Esophagus squamous epithelium (tissue), 5 donors: ENCODE measurements at regions not wholly inside any gene's neighbourhood (a gene's known extent, or its start where the extent isn't known, plus 50 kb on each side); places are given as distances from the start of the nearest gene placed in this dataset.

Experiments used
- DNase-seq: peaks from one replicate; lab custom pipeline; 2025; lab: John Stamatoyannopoulos, UW
- H3K27ac ChIP-seq, 4 donors: fragments of 200-600 bp; sonication (generic); one replicate each; pipeline ENCODE4 v1.5.1; 2016 to 2019; ENCODE audit warnings: mild to moderate bottlenecking in 1 of 4
- H3K27me3 ChIP-seq, 4 donors: fragments of 200-600 bp; sonication (generic); 1 replicate in 3 of 4; 2 replicates in 1 of 4; pipeline versions ENCODE4 v1.5.1 to v1.6.0; 2017 to 2021; ENCODE audit warnings: antibody characterized with exemption in 1 of 4
- H3K36me3 ChIP-seq, 3 donors: fragments of 200-600 bp; sonication (generic); one replicate each; pipeline ENCODE4 v1.5.1; 2016 to 2019
- H3K4me1 ChIP-seq, 3 donors: fragments of 200-600 bp; sonication (generic); one replicate each; pipeline ENCODE4 v1.5.1; 2017 to 2019
- H3K4me3 ChIP-seq, 4 donors: fragments of 200-600 bp; sonication (generic); 1 replicate in 3 of 4; 2 replicates in 1 of 4; pipeline ENCODE4 v1.5.1; 2016 to 2019; ENCODE audit warnings: mild to moderate bottlenecking in 2 of 4, moderate library complexity in 1 of 4
- H3K9me3 ChIP-seq, 3 donors: fragments of 200-600 bp; sonication (generic); one replicate each; pipeline ENCODE4 v1.5.1; 2016 to 2019
- POLR2A ChIP-seq, 4 donors: fragments of 450-650 bp; IDR thresholded peaks; one replicate each; pipeline ENCODE4 v1.6.1; 2017; ENCODE audit warnings: antibody characterized with exemption in 4 of 4, mild to moderate bottlenecking in 4 of 4, moderate library complexity in 3 of 4
- WGBS, 2 donors: methylation state at CpG; one replicate each; pipeline ENCODE4 v1.1.5; 2018; 5-methylcytosine and 5-hydroxymethylcytosine counted together
- intact Hi-C: fragments of 100-400 bp; cut with DNase I; formaldehyde crosslinking; loops from one replicate; pipeline ENCODE4 v1.15.0; 2022
- TF ChIP-seq, protein P1 (sequence below), 6 experiments: fragments of 450-650 bp in 4 of 6; fragments of 200-600 bp in 2 of 6; sonication (generic) in 2 of 6; IDR thresholded peaks; one replicate each; pipeline ENCODE4 v1.5.1; 2016 to 2019; ENCODE audit warnings: antibody characterized with exemption in 6 of 6, mild to moderate bottlenecking in 4 of 6, moderate library complexity in 4 of 6
- donor health status: DM: yes; HTN: yes; CAD: no.

DNA sequence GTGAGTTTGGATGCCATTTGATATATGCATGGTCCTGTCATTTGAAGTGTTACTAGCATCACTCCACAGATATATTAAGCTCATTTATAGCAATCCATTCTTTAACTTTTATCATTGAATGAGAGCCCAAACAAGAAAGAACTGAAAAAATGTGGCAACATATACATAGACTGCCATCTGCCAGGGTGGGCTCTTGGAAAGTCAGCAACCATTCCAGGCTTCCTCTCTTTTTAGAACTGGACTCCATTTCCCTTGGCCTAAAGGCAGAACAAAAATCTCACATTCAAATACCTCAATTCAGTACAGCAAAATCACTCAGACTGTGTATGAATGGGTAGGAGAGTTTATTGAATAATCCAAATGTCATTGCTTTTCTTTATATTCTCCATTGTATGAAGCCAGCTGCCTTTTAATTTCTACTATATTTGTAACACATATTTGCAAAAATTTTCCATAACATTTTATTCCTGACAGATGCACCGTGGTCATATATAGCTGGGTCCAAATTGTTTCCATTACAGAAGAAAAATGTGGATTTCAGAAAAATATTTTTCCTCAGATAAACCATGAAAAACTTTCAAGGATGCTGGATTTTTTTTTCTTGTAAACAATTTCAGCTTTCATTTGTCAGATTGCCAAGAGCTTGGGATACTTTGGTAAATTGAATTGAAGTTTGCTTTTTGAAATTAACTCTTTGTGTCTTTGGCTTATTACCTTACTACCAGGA, 1252.3 kb upstream of the SEL1L start:
- intact Hi-C loops = no loop called here
- Histone ChIP-seq H3K4me3 (no peak overlapping the region), H3K4me1 (no peaks in the 10 kb centered on the region), H3K27me3 (no peaks in the 10 kb centered on the region), H3K9me3 (no peaks in the 10 kb centered on the region), H3K27ac (no peak overlapping the region), H3K36me3 (no peaks in the 10 kb centered on the region)
- DNase-seq = no peak
- WGBS, 2 donors = 27 to 58% methylated on average over 1 of the region's 1 CpG
- TF ChIP-seq, protein P1, sequence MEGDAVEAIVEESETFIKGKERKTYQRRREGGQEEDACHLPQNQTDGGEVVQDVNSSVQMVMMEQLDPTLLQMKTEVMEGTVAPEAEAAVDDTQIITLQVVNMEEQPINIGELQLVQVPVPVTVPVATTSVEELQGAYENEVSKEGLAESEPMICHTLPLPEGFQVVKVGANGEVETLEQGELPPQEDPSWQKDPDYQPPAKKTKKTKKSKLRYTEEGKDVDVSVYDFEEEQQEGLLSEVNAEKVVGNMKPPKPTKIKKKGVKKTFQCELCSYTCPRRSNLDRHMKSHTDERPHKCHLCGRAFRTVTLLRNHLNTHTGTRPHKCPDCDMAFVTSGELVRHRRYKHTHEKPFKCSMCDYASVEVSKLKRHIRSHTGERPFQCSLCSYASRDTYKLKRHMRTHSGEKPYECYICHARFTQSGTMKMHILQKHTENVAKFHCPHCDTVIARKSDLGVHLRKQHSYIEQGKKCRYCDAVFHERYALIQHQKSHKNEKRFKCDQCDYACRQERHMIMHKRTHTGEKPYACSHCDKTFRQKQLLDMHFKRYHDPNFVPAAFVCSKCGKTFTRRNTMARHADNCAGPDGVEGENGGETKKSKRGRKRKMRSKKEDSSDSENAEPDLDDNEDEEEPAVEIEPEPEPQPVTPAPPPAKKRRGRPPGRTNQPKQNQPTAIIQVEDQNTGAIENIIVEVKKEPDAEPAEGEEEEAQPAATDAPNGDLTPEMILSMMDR (IDR thresholded peaks at IDR 0.05) = no peak
- TF ChIP-seq POLR2A (IDR thresholded peaks at IDR 0.05) = no peak

DNA sequence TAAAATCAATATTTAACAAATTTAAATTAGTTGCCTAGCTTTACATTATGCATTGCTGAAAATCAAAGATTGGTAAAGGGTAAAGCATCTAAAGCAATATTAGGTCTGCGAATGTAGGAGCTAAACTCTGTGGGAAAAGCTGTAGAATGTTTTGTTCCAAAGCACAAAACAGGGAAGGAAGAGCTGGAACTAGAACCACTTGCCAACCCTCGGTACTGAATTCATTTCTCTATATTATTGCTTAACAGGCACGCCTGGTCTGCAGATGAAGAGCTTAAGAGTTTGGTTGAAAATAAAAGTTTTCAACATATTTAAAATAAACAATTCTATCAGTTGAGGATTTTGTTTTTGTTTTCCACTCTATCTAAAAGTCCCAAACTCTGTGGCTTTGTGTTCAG, 1252.8 kb upstream of the SEL1L start:
- intact Hi-C loops = no loop called here

DNA sequence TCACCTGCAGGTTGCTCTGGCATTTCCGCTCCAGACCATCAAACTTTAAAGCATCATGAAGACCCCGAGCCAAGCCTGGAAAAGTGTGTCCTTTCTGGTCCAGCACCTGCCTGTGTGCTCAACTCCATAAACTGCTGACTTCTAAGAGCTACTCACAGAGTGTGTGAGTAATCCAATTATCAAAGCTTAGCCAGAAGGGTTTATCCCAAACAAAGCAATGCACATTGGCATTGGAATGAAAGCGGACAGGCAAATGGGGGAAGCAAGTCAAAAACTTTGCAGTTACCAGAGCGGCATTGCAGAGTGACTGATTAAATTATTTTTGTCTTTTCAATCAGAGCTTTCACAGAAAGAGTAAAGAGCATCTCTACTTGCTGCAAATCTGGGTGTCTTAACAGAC, 1262.4 kb upstream of the SEL1L start:
- H3K27me3 ChIP-seq = no peaks in the 10 kb centered on the region
- no peak for DNase-seq
- H3K4me1 ChIP-seq = no peaks in the 10 kb centered on the region
- WGBS, 2 donors = 51 to 79% methylated on average over 3 to 4 of the region's 4 CpGs
- intact Hi-C loops = no loop called here
- TF ChIP-seq POLR2A (IDR thresholded peaks at IDR 0.05) = no peak
- TF ChIP-seq, protein P1 (IDR thresholded peaks at IDR 0.05) = no peak
- no peaks in the 10 kb centered on the region for H3K9me3 ChIP-seq
- no peak overlapping the region for H3K4me3 ChIP-seq
- no peaks in the 10 kb centered on the region for H3K36me3 ChIP-seq
- no peak overlapping the region for H3K27ac ChIP-seq

More for the DNA sequence above, 1252.8 kb upstream of the SEL1L start:
- no peaks in the 10 kb centered on the region for H3K4me1 ChIP-seq
- H3K4me3 ChIP-seq = no peak overlapping the region
- no peaks in the 10 kb centered on the region for H3K9me3 ChIP-seq
- no peaks in the 10 kb centered on the region for H3K36me3 ChIP-seq
- DNase-seq = no peak
- TF ChIP-seq, protein P1 (IDR thresholded peaks at IDR 0.05) = no peak
- no peak for TF ChIP-seq POLR2A (IDR thresholded peaks at IDR 0.05)
- no peak overlapping the region for H3K27ac ChIP-seq
- no peaks in the 10 kb centered on the region for H3K27me3 ChIP-seq
- WGBS, 2 donors = 58 to 84% methylated on average over 3 of the region's 3 CpGs

DNA sequence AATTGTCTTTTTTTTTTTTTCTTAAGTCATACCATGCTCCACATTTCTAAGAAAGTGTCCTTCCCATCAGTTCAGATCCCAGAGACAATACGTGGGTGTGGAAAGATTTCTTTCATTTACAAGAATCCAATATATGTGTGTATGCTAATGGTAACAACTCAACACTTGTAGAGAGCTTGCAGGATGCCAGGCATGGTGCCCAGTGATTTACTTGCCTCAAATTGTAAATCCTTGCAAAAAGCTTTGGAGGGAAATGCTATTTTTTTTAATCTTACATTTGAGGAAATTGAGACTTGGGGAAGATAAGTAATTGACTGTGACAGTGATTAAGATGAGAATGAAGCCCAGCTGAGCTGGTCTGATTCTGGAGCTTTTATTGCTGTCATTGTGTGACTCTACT, 1264.6 kb upstream of the SEL1L start:
- intact Hi-C loops = no loop called here
- H3K9me3 ChIP-seq = no peaks in the 10 kb centered on the region
- TF ChIP-seq, protein P1 (IDR thresholded peaks at IDR 0.05) = no peak
- no peak for TF ChIP-seq POLR2A (IDR thresholded peaks at IDR 0.05)
- H3K4me3 ChIP-seq = no peak overlapping the region
- no peaks in the 10 kb centered on the region for H3K4me1 ChIP-seq
- H3K36me3 ChIP-seq = no peaks in the 10 kb centered on the region
- H3K27ac ChIP-seq = no peak overlapping the region
- 36 to 67% methylated on average over 1 of the region's 1 CpG for WGBS, 2 donors
- H3K27me3 ChIP-seq = no peaks in the 10 kb centered on the region
- DNase-seq = no peak

DNA sequence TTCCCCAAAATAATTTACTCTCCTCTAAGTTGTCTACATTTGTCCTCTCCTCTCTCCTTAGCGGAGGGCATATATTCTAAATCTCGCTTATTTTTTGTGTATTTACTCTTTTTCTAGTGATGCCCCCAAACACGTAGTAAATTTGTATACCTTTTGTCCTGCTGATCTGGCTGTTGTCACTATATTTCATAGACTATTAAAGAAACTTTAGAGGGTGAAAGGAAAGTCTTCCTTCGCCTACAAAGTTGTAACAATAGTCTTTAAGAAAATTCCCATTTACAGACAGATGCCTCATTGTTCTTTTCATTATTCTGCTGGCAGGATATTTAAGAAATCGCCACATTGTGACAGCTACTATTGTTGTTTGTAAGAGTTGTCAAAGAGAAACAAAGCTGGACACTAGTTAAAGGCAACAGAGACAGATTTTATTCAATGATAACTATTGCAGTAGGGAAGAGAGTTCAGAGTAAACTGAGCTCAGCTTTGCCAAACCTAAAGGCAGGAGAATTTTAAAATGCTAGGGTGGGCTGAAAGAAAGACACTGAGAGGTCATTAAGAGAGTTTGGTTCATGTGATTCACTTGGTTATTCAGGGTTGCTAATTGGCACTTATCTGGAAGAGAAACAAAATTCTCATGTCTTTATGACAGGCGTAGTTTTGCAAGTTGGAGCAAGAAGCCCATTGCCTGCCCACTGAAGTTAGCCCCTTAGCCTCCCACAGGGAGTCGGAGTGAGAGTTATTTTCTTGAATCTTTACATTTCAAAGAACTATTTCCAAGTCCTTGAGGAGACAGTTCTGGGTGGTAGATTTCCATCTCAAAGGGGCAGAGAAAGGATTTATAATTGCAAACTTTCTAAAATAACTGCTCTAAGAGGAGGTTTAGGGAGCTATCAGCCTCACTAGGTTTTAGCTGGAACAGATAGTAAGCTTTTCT, 1272.5 kb upstream of the SEL1L start:
- WGBS, 2 donors = 63 to 74% methylated on average over 7 of the region's 7 CpGs
- intact Hi-C loops = no loop called here
- no peaks in the 10 kb centered on the region for H3K9me3 ChIP-seq
- no peaks in the 10 kb centered on the region for H3K4me1 ChIP-seq
- no peaks in the 10 kb centered on the region for H3K27me3 ChIP-seq
- DNase-seq = no peak
- H3K27ac ChIP-seq = no peak overlapping the region
- TF ChIP-seq POLR2A (IDR thresholded peaks at IDR 0.05) = no peak
- TF ChIP-seq, protein P1 (IDR thresholded peaks at IDR 0.05) = no peak
- H3K4me3 ChIP-seq = no peak overlapping the region
- H3K36me3 ChIP-seq = no peaks in the 10 kb centered on the region
